ENCODE measurements at regions not wholly inside any gene's neighbourhood (a gene's known extent, or its start where the extent isn't known, plus 50 kb on each side); places are given as distances from the start of the nearest gene placed in this dataset.
A peak's percentile ranks its signal among the peaks of the same experiment; 100 is the strongest.
"Not testable (repeated sequence)": the region's sequence is repeated elsewhere in the genome, so short reads cannot be mapped to it uniquely, and the experiment has no call there.

GRCh38 chr5:163961230-163961629 is 455.8 kb downstream of the MAT2B start:
- not testable (repeated sequence) for H3K27me3 ChIP-seq (ENCODE audit: insufficient read depth, low read length); H3K18ac ChIP-seq (ENCODE audit: low read length); H2BK12ac ChIP-seq (ENCODE audit: low read length); H4K12ac ChIP-seq (ENCODE audit: low read depth, low read length); H3K4ac ChIP-seq (ENCODE audit: low read depth, low read length); H3K4me2 ChIP-seq (ENCODE audit: low read length); DNase-seq; H3K9ac ChIP-seq (ENCODE audit: low read length); H4K8ac ChIP-seq (ENCODE audit: low read depth, low read length); H3K27ac ChIP-seq (ENCODE audit: low read depth, low read length); H4K91ac ChIP-seq (ENCODE audit: low read depth, low read length); H3K4me3 ChIP-seq (ENCODE audit: low read depth, low read length); H3K79me1 ChIP-seq (ENCODE audit: low read length); H2BK120ac ChIP-seq (ENCODE audit: insufficient read depth, low read length, poor library complexity); H3K9me3 ChIP-seq (ENCODE audit: insufficient read depth, low read depth, low read length); H2AFZ ChIP-seq (ENCODE audit: insufficient read depth, low read length, poor library complexity); H3K79me2 ChIP-seq (ENCODE audit: control insufficient read depth, insufficient read depth, low read length, poor library complexity); H3K4me1 ChIP-seq (ENCODE audit: control insufficient read depth in 1 of 2, insufficient read depth in 2 of 2, low read length in 2 of 2); H2AK5ac ChIP-seq (ENCODE audit: low read length); H3K23ac ChIP-seq (ENCODE audit: low read length); H3K14ac ChIP-seq (ENCODE audit: low read length); H3K36me3 ChIP-seq (ENCODE audit: control insufficient read depth in 1 of 2, insufficient read depth in 2 of 2, low read length in 2 of 2); H2BK5ac ChIP-seq (ENCODE audit: low read depth, low read length, poor library complexity)
- no CpG with 5 or more reads among the region's 5 CpGs for WGBS (ENCODE audit: extremely low coverage, insufficient coverage, insufficient read length)

GRCh38 chr5:163963881-163964280 is 458.5 kb downstream of the MAT2B start:
- no peak overlapping the region for H4K8ac ChIP-seq (ENCODE audit: low read depth, low read length)
- no peak overlapping the region for H3K14ac ChIP-seq (ENCODE audit: low read length)
- no peak overlapping the region for H2BK120ac ChIP-seq (ENCODE audit: insufficient read depth, low read length, poor library complexity)
- no peak overlapping the region for H3K18ac ChIP-seq (ENCODE audit: low read length)
- H2AFZ ChIP-seq (ENCODE audit: insufficient read depth, low read length, poor library complexity) = no peak overlapping the region
- H3K23ac ChIP-seq (ENCODE audit: low read length) = no peak overlapping the region
- H2BK5ac ChIP-seq (ENCODE audit: low read depth, low read length, poor library complexity) = no peak overlapping the region
- no peak overlapping the region for H3K9ac ChIP-seq (ENCODE audit: low read length)
- H3K79me2 ChIP-seq (ENCODE audit: control insufficient read depth, insufficient read depth, low read length, poor library complexity) = no peaks in the 10 kb centered on the region
- no peaks in the 10 kb centered on the region for H3K36me3 ChIP-seq (ENCODE audit: control insufficient read depth in 1 of 2, insufficient read depth in 2 of 2, low read length in 2 of 2)
- peak; percentile 32 to 69 for DNase-seq
- H3K4me1 ChIP-seq (ENCODE audit: control insufficient read depth in 1 of 2, insufficient read depth in 2 of 2, low read length in 2 of 2) = no peaks in the 10 kb centered on the region
- H2BK12ac ChIP-seq (ENCODE audit: low read length) = no peak overlapping the region
- H3K27me3 ChIP-seq (ENCODE audit: insufficient read depth, low read length) = no peaks in the 10 kb centered on the region
- no peaks in the 10 kb centered on the region for H3K9me3 ChIP-seq (ENCODE audit: insufficient read depth, low read depth, low read length)
- no peak overlapping the region for H3K27ac ChIP-seq (ENCODE audit: low read depth, low read length)
- no peak overlapping the region for H3K4ac ChIP-seq (ENCODE audit: low read depth, low read length)
- H3K79me1 ChIP-seq (ENCODE audit: low read length) = no peaks in the 10 kb centered on the region
- no peak overlapping the region for H2AK5ac ChIP-seq (ENCODE audit: low read length)
- H4K12ac ChIP-seq (ENCODE audit: low read depth, low read length) = no peak overlapping the region
- H3K4me2 ChIP-seq (ENCODE audit: low read length) = no peak overlapping the region
- H3K4me3 ChIP-seq (ENCODE audit: low read depth, low read length) = no peak overlapping the region
- WGBS (ENCODE audit: extremely low coverage, insufficient coverage, insufficient read length) = no CpG with 5 or more reads among the region's 9 CpGs
- H4K91ac ChIP-seq (ENCODE audit: low read depth, low read length) = no peak overlapping the region

- Histone ChIP-seq H4K8ac (ENCODE audit: low read depth, low read length) (no peak overlapping the region), H3K4me1 (ENCODE audit: control insufficient read depth in 1 of 2, insufficient read depth in 2 of 2, low read length in 2 of 2) (no peaks in the 10 kb centered on the region), H4K12ac (ENCODE audit: low read depth, low read length) (no peak overlapping the region), H3K4me3 (ENCODE audit: low read depth, low read length) (no peak overlapping the region), H2BK12ac (ENCODE audit: low read length) (no peak overlapping the region), H4K91ac (ENCODE audit: low read depth, low read length) (no peak overlapping the region), H3K27ac (ENCODE audit: low read depth, low read length) (no peak overlapping the region), H3K27me3 (ENCODE audit: insufficient read depth, low read length) (no peaks in the 10 kb centered on the region), H3K4ac (ENCODE audit: low read depth, low read length) (no peak overlapping the region), H3K23ac (ENCODE audit: low read length) (no peak overlapping the region), H3K9ac (ENCODE audit: low read length) (no peak overlapping the region), H3K79me1 (ENCODE audit: low read length) (no peaks in the 10 kb centered on the region), H2AFZ (ENCODE audit: insufficient read depth, low read length, poor library complexity) (no peak overlapping the region), H3K4me2 (ENCODE audit: low read length) (no peak overlapping the region), H2AK5ac (ENCODE audit: low read length) (no peak overlapping the region), H3K36me3 (ENCODE audit: control insufficient read depth in 1 of 2, insufficient read depth in 2 of 2, low read length in 2 of 2) (no peaks in the 10 kb centered on the region), H3K14ac (ENCODE audit: low read length) (no peak overlapping the region), H3K18ac (ENCODE audit: low read length) (no peak overlapping the region), H2BK5ac (ENCODE audit: low read depth, low read length, poor library complexity) (no peak overlapping the region), H3K79me2 (ENCODE audit: control insufficient read depth, insufficient read depth, low read length, poor library complexity) (no peaks in the 10 kb centered on the region), H3K9me3 (ENCODE audit: insufficient read depth, low read depth, low read length) (no peaks in the 10 kb centered on the region), H2BK120ac (ENCODE audit: insufficient read depth, low read length, poor library complexity) (no peak overlapping the region)
- no peak for DNase-seq
- no CpG with 5 or more reads among the region's 3 CpGs for WGBS (ENCODE audit: extremely low coverage, insufficient coverage, insufficient read length)
Observed at GRCh38 chr5:163964671-163965070, 459.3 kb downstream of the MAT2B start.

- H4K8ac ChIP-seq (ENCODE audit: low read depth, low read length) = no peak overlapping the region
- H3K4me3 ChIP-seq (ENCODE audit: low read depth, low read length) = no peak overlapping the region
- no peak overlapping the region for H4K91ac ChIP-seq (ENCODE audit: low read depth, low read length)
- H3K36me3 ChIP-seq (ENCODE audit: control insufficient read depth in 1 of 2, insufficient read depth in 2 of 2, low read length in 2 of 2) = no peaks in the 10 kb centered on the region
- no peak overlapping the region for H3K27ac ChIP-seq (ENCODE audit: low read depth, low read length)
- no peak for DNase-seq
- no peak overlapping the region for H2AFZ ChIP-seq (ENCODE audit: insufficient read depth, low read length, poor library complexity)
- no peak overlapping the region for H3K14ac ChIP-seq (ENCODE audit: low read length)
- H3K9me3 ChIP-seq (ENCODE audit: insufficient read depth, low read depth, low read length) = no peaks in the 10 kb centered on the region
- no peak overlapping the region for H2AK5ac ChIP-seq (ENCODE audit: low read length)
- no peaks in the 10 kb centered on the region for H3K27me3 ChIP-seq (ENCODE audit: insufficient read depth, low read length)
- H2BK12ac ChIP-seq (ENCODE audit: low read length) = no peak overlapping the region
- no peaks in the 10 kb centered on the region for H3K4me1 ChIP-seq (ENCODE audit: control insufficient read depth in 1 of 2, insufficient read depth in 2 of 2, low read length in 2 of 2)
- no peaks in the 10 kb centered on the region for H3K79me1 ChIP-seq (ENCODE audit: low read length)
- H3K4ac ChIP-seq (ENCODE audit: low read depth, low read length) = no peak overlapping the region
- no peak overlapping the region for H3K23ac ChIP-seq (ENCODE audit: low read length)
- H3K9ac ChIP-seq (ENCODE audit: low read length) = no peak overlapping the region
- H3K4me2 ChIP-seq (ENCODE audit: low read length) = no peak overlapping the region
- H3K79me2 ChIP-seq (ENCODE audit: control insufficient read depth, insufficient read depth, low read length, poor library complexity) = no peaks in the 10 kb centered on the region
- no peak overlapping the region for H2BK120ac ChIP-seq (ENCODE audit: insufficient read depth, low read length, poor library complexity)
- WGBS (ENCODE audit: extremely low coverage, insufficient coverage, insufficient read length) = no CpG with 5 or more reads among the region's 1 CpG
- H2BK5ac ChIP-seq (ENCODE audit: low read depth, low read length, poor library complexity) = no peak overlapping the region
- no peak overlapping the region for H3K18ac ChIP-seq (ENCODE audit: low read length)
- H4K12ac ChIP-seq (ENCODE audit: low read depth, low read length) = no peak overlapping the region
Observed at GRCh38 chr5:163967268-163967667, 461.8 kb downstream of the MAT2B start.

All from trophoblast cell (in vitro differentiated cells and primary cell).